ENCODE measurements at regions not wholly inside any gene's neighbourhood (a gene's known extent, or its start where the extent isn't known, plus 50 kb on each side); places are given as distances from the start of the nearest gene placed in this dataset.
"Not testable (repeated sequence)": the region's sequence is repeated elsewhere in the genome, so short reads cannot be mapped to it uniquely, and the experiment has no call there.

GRCh38 chr3:28151207-28151550 is 90.2 kb upstream of the CMC1 start:
- no peak overlapping the region for H3K4me3 ChIP-seq (ENCODE audit: low read length)
- no peak overlapping the region for H2AFZ ChIP-seq (ENCODE audit: low read length)
- TF ChIP-seq EZH2phosphoT487 (IDR thresholded peaks at IDR 0.05; ENCODE audit: low read length): no peak
- TF ChIP-seq, protein P1, sequence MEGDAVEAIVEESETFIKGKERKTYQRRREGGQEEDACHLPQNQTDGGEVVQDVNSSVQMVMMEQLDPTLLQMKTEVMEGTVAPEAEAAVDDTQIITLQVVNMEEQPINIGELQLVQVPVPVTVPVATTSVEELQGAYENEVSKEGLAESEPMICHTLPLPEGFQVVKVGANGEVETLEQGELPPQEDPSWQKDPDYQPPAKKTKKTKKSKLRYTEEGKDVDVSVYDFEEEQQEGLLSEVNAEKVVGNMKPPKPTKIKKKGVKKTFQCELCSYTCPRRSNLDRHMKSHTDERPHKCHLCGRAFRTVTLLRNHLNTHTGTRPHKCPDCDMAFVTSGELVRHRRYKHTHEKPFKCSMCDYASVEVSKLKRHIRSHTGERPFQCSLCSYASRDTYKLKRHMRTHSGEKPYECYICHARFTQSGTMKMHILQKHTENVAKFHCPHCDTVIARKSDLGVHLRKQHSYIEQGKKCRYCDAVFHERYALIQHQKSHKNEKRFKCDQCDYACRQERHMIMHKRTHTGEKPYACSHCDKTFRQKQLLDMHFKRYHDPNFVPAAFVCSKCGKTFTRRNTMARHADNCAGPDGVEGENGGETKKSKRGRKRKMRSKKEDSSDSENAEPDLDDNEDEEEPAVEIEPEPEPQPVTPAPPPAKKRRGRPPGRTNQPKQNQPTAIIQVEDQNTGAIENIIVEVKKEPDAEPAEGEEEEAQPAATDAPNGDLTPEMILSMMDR (IDR thresholded peaks at IDR 0.05; ENCODE audit: low read length): no peak
- no peak for TF ChIP-seq EZH2 (optimal IDR thresholded peaks at IDR 0.05; ENCODE audit: low read depth, low read length)
- H3K9ac ChIP-seq (ENCODE audit: low read length): no peak overlapping the region
- no peaks in the 10 kb centered on the region for H4K20me1 ChIP-seq (ENCODE audit: insufficient read depth, low read length)
- H3K36me3 ChIP-seq (replicated peaks; ENCODE audit: insufficient read depth, low read length): no peaks in the 10 kb centered on the region
- H3K79me2 ChIP-seq (ENCODE audit: low read length): no peaks in the 10 kb centered on the region
- H3K4me2 ChIP-seq (ENCODE audit: low read depth, low read length): no peak overlapping the region
- H3K27ac ChIP-seq (ENCODE audit: low read length): no peak overlapping the region
- DNase-seq: no peak
- H3K9me2 ChIP-seq (replicated peaks; ENCODE audit: insufficient read depth, low read length): no peaks in the 10 kb centered on the region
- H3K27me3 ChIP-seq (replicated peaks; ENCODE audit: insufficient read depth, low read length): no peaks in the 10 kb centered on the region
- H3K9me3 ChIP-seq (replicated peaks; ENCODE audit: insufficient read depth, low read length): no peaks in the 10 kb centered on the region
- no peaks in the 10 kb centered on the region for H3K4me1 ChIP-seq (ENCODE audit: low read length)
- 0 out of 2 replicates have a peak, but pooled peaks cover 3% of the 10 kb centered on the region for H3F3A ChIP-seq (ENCODE audit: insufficient read depth, low read length)

DNA sequence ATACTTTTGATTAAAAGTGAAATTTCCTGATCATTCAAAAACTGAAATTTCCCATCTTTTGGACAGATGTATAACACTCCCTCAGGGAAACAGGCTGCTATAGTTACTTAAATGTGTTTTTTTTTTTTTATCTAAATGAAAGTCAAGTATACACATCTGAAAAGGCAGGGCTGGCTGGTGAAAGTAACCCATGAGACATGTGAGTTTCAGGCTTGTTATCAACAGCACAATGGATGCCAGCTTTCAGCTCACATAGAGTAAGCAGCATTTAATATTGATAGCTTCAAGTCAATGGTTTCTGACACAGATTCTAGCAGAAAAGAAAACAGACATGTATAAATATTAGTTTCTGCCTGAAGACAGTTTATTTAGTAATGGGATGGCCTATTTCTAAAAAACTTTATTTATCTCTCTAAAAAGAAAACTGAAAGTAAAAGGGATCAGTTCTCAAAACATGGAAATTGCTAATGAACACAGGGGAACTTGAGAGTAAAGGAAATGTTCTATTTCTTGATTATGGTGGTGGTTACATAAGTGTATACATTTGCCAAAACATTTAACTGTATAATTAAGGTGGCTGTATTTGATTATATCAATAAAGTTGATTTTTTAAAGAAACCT is 89.7 kb upstream of the CMC1 start:
- Histone ChIP-seq H3K4me3 (ENCODE audit: low read length) (peak overlapping the region; percentile 39), H3K9me3 (replicated peaks; ENCODE audit: insufficient read depth, low read length) (no peaks in the 10 kb centered on the region), H3F3A (ENCODE audit: insufficient read depth, low read length) (0 out of 2 replicates have a peak, but pooled peaks cover 3% of the 10 kb centered on the region), H3K4me2 (ENCODE audit: low read depth, low read length) (peak overlapping the region; percentile 60; the same call in 1 of the 2 replicates), H4K20me1 (ENCODE audit: insufficient read depth, low read length) (no peaks in the 10 kb centered on the region), H3K27ac (ENCODE audit: low read length) (no peak overlapping the region), H3K79me2 (ENCODE audit: low read length) (no peaks in the 10 kb centered on the region), H3K27me3 (replicated peaks; ENCODE audit: insufficient read depth, low read length) (no peaks in the 10 kb centered on the region), H3K36me3 (replicated peaks; ENCODE audit: insufficient read depth, low read length) (no peaks in the 10 kb centered on the region), H3K9me2 (replicated peaks; ENCODE audit: insufficient read depth, low read length) (no peaks in the 10 kb centered on the region), H2AFZ (ENCODE audit: low read length) (peak overlapping the region; percentile 30; the same call in 1 of the 2 replicates), H3K4me1 (ENCODE audit: low read length) (no peaks in the 10 kb centered on the region), H3K9ac (ENCODE audit: low read length) (no peak overlapping the region)
- TF ChIP-seq EZH2phosphoT487 (IDR thresholded peaks at IDR 0.05; ENCODE audit: low read length) (no peak), EZH2 (optimal IDR thresholded peaks at IDR 0.05; ENCODE audit: low read depth, low read length) (no peak)
- TF ChIP-seq, protein P1 (IDR thresholded peaks at IDR 0.05; ENCODE audit: low read length): no peak
- peak; percentile 58 for DNase-seq

DNA sequence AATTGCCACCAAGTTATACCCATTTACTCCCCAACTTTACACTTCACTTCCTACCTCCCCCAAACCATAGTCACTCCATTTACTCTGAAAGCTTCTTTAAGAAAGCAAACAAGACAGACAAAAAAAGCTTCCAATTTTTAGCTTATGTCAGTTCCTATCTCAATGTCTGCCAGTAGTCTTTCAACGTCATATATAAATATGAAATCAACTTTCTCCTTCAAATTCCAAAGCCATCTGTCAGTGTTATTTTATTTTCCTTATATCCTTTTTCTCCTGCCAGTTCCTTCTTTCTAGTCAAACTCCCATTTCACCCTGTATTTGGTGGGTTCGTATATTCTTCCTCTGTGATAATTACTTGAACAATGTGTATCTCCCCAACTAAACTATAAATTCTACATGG is 85.8 kb upstream of the CMC1 start:
- H3K9me3 ChIP-seq (replicated peaks; ENCODE audit: insufficient read depth, low read length): no peaks in the 10 kb centered on the region
- no peak for TF ChIP-seq EZH2phosphoT487 (IDR thresholded peaks at IDR 0.05; ENCODE audit: low read length)
- no peak for TF ChIP-seq EZH2 (optimal IDR thresholded peaks at IDR 0.05; ENCODE audit: low read depth, low read length)
- TF ChIP-seq, protein P1 (IDR thresholded peaks at IDR 0.05; ENCODE audit: low read length): no peak
- H3K4me1 ChIP-seq (ENCODE audit: low read length): no peaks in the 10 kb centered on the region
- H3K27me3 ChIP-seq (replicated peaks; ENCODE audit: insufficient read depth, low read length): no peaks in the 10 kb centered on the region
- no peak overlapping the region for H2AFZ ChIP-seq (ENCODE audit: low read length)
- no peaks in the 10 kb centered on the region for H4K20me1 ChIP-seq (ENCODE audit: insufficient read depth, low read length)
- no peak overlapping the region for H3K4me3 ChIP-seq (ENCODE audit: low read length)
- H3K36me3 ChIP-seq (replicated peaks; ENCODE audit: insufficient read depth, low read length): no peaks in the 10 kb centered on the region
- H3F3A ChIP-seq (ENCODE audit: insufficient read depth, low read length): 0 out of 2 replicates have a peak, but pooled peaks cover 3% of the 10 kb centered on the region
- H3K27ac ChIP-seq (ENCODE audit: low read length): no peak overlapping the region
- H3K4me2 ChIP-seq (ENCODE audit: low read depth, low read length): no peak overlapping the region
- H3K79me2 ChIP-seq (ENCODE audit: low read length): no peaks in the 10 kb centered on the region
- no peak overlapping the region for H3K9ac ChIP-seq (ENCODE audit: low read length)
- no peaks in the 10 kb centered on the region for H3K9me2 ChIP-seq (replicated peaks; ENCODE audit: insufficient read depth, low read length)
- DNase-seq: no peak

DNA sequence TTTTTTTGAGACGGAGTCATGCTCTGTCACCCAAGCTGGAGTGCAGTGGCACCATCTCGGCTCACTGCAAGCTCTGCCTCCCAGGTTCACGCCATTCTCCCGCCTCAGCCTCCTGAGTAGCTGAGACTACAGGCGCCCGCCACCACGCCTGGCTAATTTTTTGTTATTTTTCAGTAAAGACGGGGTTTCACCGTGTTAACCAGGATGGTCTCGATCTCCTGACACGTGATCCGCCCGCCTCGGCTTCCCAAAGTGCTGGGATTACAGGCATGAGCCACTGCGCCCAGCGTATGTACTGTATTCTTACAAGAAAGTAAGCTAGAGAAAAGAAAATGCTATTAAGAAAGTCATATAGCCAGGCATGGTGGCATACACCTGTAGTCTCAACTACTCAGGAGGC is 84.8 kb upstream of the CMC1 start:
- not testable (repeated sequence) for H3K9ac ChIP-seq (ENCODE audit: low read length); H3K36me3 ChIP-seq (replicated peaks; ENCODE audit: insufficient read depth, low read length); H3K27ac ChIP-seq (ENCODE audit: low read length); H4K20me1 ChIP-seq (ENCODE audit: insufficient read depth, low read length); H3K4me3 ChIP-seq (ENCODE audit: low read length); H3F3A ChIP-seq (ENCODE audit: insufficient read depth, low read length); H3K4me2 ChIP-seq (ENCODE audit: low read depth, low read length); H3K79me2 ChIP-seq (ENCODE audit: low read length); DNase-seq; H3K9me2 ChIP-seq (replicated peaks; ENCODE audit: insufficient read depth, low read length); H3K4me1 ChIP-seq (ENCODE audit: low read length); H2AFZ ChIP-seq (ENCODE audit: low read length); H3K27me3 ChIP-seq (replicated peaks; ENCODE audit: insufficient read depth, low read length); H3K9me3 ChIP-seq (replicated peaks; ENCODE audit: insufficient read depth, low read length)
